ENCODE measurements at regions not wholly inside any gene's neighbourhood (a gene's known extent, or its start where the extent isn't known, plus 50 kb on each side); places are given as distances from the start of the nearest gene placed in this dataset.

- TF ChIP-seq EZH2phosphoT487 (IDR thresholded peaks at IDR 0.05; ENCODE audit: insufficient read depth, low read depth): no peak
- TF ChIP-seq EZH2 (IDR thresholded peaks at IDR 0.05; ENCODE audit: insufficient read depth, poor library complexity, severe bottlenecking): no peak
Observed at GRCh38 chr4:31877429-31877828, 1157.3 kb downstream of the PCDH7 start.
